ENCODE measurements at regions not wholly inside any gene's neighbourhood (a gene's known extent, or its start where the extent isn't known, plus 50 kb on each side); places are given as distances from the start of the nearest gene placed in this dataset.

DNA sequence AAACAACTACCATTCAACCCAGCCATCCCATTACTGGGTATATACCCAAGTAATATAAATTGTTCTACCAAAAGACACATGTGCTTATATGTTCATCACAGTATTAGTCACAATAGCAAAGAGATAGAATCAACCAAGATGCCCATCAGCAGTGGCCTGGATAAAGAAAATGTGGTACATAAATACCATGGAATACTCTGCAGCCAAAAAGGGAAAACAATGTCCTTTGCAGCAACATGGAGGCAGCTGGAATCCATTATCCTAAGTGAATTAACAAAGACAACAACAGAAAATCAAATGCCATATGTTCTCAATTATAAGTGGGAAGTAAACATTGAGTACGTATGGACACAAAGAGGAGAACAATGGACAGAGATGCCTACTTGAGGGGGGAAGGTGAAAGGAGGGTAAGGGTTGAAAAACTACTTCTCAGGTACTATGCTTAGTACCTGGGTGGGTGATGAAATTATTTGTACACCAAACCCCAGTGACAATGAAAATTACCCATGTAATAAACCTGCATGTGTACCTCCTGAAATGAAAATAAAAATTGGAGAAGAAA lies 632.1 kb upstream of the AADAT start:
- H3K9me3 ChIP-seq (replicated peaks; ENCODE audit: control insufficient read depth, insufficient read depth, low read length), result no peaks in the 10 kb centered on the region
- dilution Hi-C loops (cut with MboI; ENCODE audit: extremely low pct_ligation_motif_present, low sequenced_read_pairs), result no loop called here
- DNase-seq (ENCODE audit: low read depth, low spot score) (no peak), FAIRE-seq (no peak)
- CTCF ChIA-PET, result no interaction called here
- no peaks in the 10 kb centered on the region for H3K9me1 ChIP-seq (replicated peaks; ENCODE audit: control insufficient read depth, extremely low read depth, insufficient read depth, low read length)
- H3K4me3 ChIP-seq (replicated peaks in 1 of 3; ENCODE audit: insufficient read depth in 1 of 3, low read depth in 1 of 3, low read length in 3 of 3), result no peak overlapping the region
- TF ChIP-seq, protein P1, sequence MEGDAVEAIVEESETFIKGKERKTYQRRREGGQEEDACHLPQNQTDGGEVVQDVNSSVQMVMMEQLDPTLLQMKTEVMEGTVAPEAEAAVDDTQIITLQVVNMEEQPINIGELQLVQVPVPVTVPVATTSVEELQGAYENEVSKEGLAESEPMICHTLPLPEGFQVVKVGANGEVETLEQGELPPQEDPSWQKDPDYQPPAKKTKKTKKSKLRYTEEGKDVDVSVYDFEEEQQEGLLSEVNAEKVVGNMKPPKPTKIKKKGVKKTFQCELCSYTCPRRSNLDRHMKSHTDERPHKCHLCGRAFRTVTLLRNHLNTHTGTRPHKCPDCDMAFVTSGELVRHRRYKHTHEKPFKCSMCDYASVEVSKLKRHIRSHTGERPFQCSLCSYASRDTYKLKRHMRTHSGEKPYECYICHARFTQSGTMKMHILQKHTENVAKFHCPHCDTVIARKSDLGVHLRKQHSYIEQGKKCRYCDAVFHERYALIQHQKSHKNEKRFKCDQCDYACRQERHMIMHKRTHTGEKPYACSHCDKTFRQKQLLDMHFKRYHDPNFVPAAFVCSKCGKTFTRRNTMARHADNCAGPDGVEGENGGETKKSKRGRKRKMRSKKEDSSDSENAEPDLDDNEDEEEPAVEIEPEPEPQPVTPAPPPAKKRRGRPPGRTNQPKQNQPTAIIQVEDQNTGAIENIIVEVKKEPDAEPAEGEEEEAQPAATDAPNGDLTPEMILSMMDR (IDR thresholded peaks at IDR 0.05; ENCODE audit: extremely low read depth in 1 of 2, insufficient read depth in 1 of 2, low read depth in 1 of 2, low read length in 2 of 2), result no peak
- no TSS peak for BruUV-seq (replicated peaks)
- no peaks in the 10 kb centered on the region for H3K36me3 ChIP-seq (ENCODE audit: control insufficient read depth in 2 of 2, extremely low read depth in 1 of 2, insufficient read depth in 2 of 2, low read length in 2 of 2)
- intact Hi-C loops (cut with micrococcal nuclease), result no loop called here
- H3K27me3 ChIP-seq (ENCODE audit: control insufficient read depth in 2 of 2, insufficient read depth in 2 of 2, low read length in 2 of 2), result no peaks in the 10 kb centered on the region
- no peaks in the 10 kb centered on the region for H4K20me1 ChIP-seq (replicated peaks; ENCODE audit: control insufficient read depth, extremely low read depth, insufficient read depth, low read length)
- POLR2A ChIA-PET, result no interaction called here
- H3K9ac ChIP-seq (replicated peaks; ENCODE audit: extremely low read depth, insufficient read depth, low read length), result no peak overlapping the region
- H3K79me2 ChIP-seq (ENCODE audit: control insufficient read depth, insufficient read depth, low read length), result no peaks in the 10 kb centered on the region
- no peak overlapping the region for H2AFZ ChIP-seq (ENCODE audit: low read depth, low read length)
- no peak overlapping the region for H3K4me2 ChIP-seq (ENCODE audit: insufficient read depth, low read length)
- H3K4me1 ChIP-seq (ENCODE audit: control insufficient read depth, extremely low read depth, insufficient read depth, low read length), result no peaks in the 10 kb centered on the region
- H3K27ac ChIP-seq (ENCODE audit: insufficient read depth, low read depth, low read length), result no peak overlapping the region

DNA sequence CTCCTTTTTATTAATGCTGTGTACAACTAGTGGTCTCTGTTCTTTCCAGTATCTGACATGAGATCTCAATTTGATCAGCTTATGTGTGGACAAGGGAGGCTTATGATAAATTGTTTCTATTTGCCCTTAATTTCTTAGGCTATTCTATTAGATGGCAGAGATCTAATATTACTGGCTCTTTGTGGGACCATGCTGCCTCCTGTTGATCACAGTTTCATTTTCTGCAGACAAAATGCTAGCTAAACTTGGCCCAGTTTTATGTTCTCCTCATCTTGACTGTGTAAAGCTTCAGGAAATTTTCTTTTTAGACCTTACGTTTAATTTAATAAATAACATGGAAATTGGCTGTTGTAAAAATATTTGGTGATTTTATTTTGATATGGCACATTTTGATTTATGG lies 627.1 kb upstream of the AADAT start:
- TF ChIP-seq, protein P2, sequence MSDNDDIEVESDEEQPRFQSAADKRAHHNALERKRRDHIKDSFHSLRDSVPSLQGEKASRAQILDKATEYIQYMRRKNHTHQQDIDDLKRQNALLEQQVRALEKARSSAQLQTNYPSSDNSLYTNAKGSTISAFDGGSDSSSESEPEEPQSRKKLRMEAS (IDR thresholded peaks at IDR 0.05; ENCODE audit: insufficient read depth, insufficient read length), result no peak
- Histone ChIP-seq H3K27me3 (ENCODE audit: control insufficient read depth in 2 of 2, insufficient read depth in 2 of 2, low read length in 2 of 2) (no peaks in the 10 kb centered on the region), H3K4me3 (replicated peaks in 1 of 3; ENCODE audit: insufficient read depth in 1 of 3, low read depth in 1 of 3, low read length in 3 of 3) (no peak overlapping the region), H3K9me1 (replicated peaks; ENCODE audit: control insufficient read depth, extremely low read depth, insufficient read depth, low read length) (no peaks in the 10 kb centered on the region), H3K4me1 (ENCODE audit: control insufficient read depth, extremely low read depth, insufficient read depth, low read length) (no peaks in the 10 kb centered on the region), H3K79me2 (ENCODE audit: control insufficient read depth, insufficient read depth, low read length) (no peaks in the 10 kb centered on the region), H3K9ac (replicated peaks; ENCODE audit: extremely low read depth, insufficient read depth, low read length) (no peak overlapping the region), H3K36me3 (ENCODE audit: control insufficient read depth in 2 of 2, extremely low read depth in 1 of 2, insufficient read depth in 2 of 2, low read length in 2 of 2) (no peaks in the 10 kb centered on the region), H4K20me1 (replicated peaks; ENCODE audit: control insufficient read depth, extremely low read depth, insufficient read depth, low read length) (no peaks in the 10 kb centered on the region), H3K27ac (ENCODE audit: insufficient read depth, low read depth, low read length) (no peak overlapping the region), H3K4me2 (ENCODE audit: insufficient read depth, low read length) (no peak overlapping the region), H3K9me3 (replicated peaks; ENCODE audit: control insufficient read depth, insufficient read depth, low read length) (no peaks in the 10 kb centered on the region), H2AFZ (ENCODE audit: low read depth, low read length) (no peak overlapping the region)
- no TSS peak for BruUV-seq (replicated peaks)
- FAIRE-seq, result no peak
- ChIA-PET CTCF (no interaction called here), POLR2A (no interaction called here)
- intact Hi-C loops (cut with micrococcal nuclease), result no loop called here
- DNase-seq (ENCODE audit: low read depth, low spot score), result no peak
- dilution Hi-C loops (cut with MboI; ENCODE audit: extremely low pct_ligation_motif_present, low sequenced_read_pairs), result no loop called here
